Loucy (cell line): ENCODE measurements at regions not wholly inside any gene's neighbourhood (a gene's known extent, or its start where the extent isn't known, plus 50 kb on each side); places are given as distances from the start of the nearest gene placed in this dataset.

Experiments used
- CTCF ChIP-seq: fragments of 200-600 bp; sonication (generic); conservative IDR thresholded peaks from 2 replicates; pipeline ENCODE4 v1.5.1; 2014; ENCODE audit warnings: mild to moderate bottlenecking, antibody characterized with exemption, low read length
- EZH2phosphoT487 ChIP-seq: fragments of 200-600 bp; IDR thresholded peaks from 2 replicates; pipeline ENCODE4 v1.6.1; 2018; ENCODE audit warnings: antibody characterized with exemption, mild to moderate bottlenecking, moderate library complexity, borderline replicate concordance

DNA sequence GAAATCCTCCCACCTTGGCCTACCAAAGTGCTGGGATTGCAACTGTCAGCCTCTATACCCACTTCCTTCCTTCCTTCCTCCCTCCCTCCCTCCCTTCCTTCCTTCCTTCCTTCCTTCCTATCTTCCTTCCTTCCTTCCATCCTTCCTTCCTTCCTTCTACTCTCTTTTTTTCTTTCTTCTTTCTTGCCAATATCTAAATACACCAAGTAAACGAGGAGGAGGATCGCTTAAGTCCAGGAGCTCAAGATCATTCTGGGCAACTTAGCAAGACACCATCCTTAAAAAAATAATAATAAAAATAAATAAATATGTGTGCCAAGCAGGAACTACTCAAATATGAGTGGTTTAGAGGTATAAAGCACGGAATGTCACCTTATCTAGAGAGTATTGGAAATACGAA lies 249.4 kb upstream of the TRIB2 start:
- no peak for TF ChIP-seq CTCF
- no peak for TF ChIP-seq EZH2phosphoT487
